ENCODE measurements at regions not wholly inside any gene's neighbourhood (a gene's known extent, or its start where the extent isn't known, plus 50 kb on each side); places are given as distances from the start of the nearest gene placed in this dataset.
A peak's percentile ranks its signal among the peaks of the same experiment; 100 is the strongest.

DNA sequence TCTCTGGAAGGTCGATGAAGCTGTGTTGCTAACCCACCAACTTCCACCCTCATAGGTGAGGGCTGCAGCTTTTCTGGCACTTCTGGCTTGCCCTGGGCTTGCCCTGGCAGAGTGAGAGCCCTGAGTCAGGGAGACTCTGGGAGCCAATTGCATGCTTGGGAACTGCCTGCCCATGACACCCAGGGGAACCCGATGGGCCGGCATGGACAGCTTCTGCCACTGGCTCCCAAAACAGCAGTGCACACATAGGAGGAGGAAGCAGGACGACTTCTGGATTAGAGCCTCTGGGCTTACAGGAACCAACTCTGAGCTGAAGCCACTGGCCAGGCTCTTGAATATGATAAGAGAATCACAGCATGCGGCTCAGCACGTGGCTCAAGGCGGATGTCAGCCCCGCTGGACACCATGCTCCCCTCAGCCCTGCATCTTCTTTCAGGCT, 135.2 kb upstream of the UNC5B start:
- no peaks in the 10 kb centered on the region for H3K9me2 ChIP-seq (ENCODE audit: insufficient read depth)
- TF ChIP-seq, protein P1, sequence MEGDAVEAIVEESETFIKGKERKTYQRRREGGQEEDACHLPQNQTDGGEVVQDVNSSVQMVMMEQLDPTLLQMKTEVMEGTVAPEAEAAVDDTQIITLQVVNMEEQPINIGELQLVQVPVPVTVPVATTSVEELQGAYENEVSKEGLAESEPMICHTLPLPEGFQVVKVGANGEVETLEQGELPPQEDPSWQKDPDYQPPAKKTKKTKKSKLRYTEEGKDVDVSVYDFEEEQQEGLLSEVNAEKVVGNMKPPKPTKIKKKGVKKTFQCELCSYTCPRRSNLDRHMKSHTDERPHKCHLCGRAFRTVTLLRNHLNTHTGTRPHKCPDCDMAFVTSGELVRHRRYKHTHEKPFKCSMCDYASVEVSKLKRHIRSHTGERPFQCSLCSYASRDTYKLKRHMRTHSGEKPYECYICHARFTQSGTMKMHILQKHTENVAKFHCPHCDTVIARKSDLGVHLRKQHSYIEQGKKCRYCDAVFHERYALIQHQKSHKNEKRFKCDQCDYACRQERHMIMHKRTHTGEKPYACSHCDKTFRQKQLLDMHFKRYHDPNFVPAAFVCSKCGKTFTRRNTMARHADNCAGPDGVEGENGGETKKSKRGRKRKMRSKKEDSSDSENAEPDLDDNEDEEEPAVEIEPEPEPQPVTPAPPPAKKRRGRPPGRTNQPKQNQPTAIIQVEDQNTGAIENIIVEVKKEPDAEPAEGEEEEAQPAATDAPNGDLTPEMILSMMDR (conservative IDR thresholded peaks at IDR 0.05): no peak
- TF ChIP-seq EZH2 (IDR thresholded peaks at IDR 0.05; ENCODE audit: low read depth): no peak
- peaks cover 4% of the 10 kb centered on the region; the same call in 1 of the 2 replicates for H3F3A ChIP-seq (ENCODE audit: insufficient read depth, low read depth)
- H3K27me3 ChIP-seq (ENCODE audit: insufficient read depth, low read depth): peaks cover 56% of the 10 kb centered on the region
- no peaks in the 10 kb centered on the region for H3K79me2 ChIP-seq (ENCODE audit: low read depth)
- H3K4me1 ChIP-seq (replicated peaks; ENCODE audit: insufficient read depth): peaks cover 18% of the 10 kb centered on the region
- H3K36me3 ChIP-seq (ENCODE audit: low read depth): no peaks in the 10 kb centered on the region
- BruUV-seq (replicated peaks): no TSS peak
- H2AFZ ChIP-seq: no peak overlapping the region
- H3K4me2 ChIP-seq: no peak overlapping the region
- intact Hi-C loops (cut with micrococcal nuclease; ENCODE audit: unreplicated experiment): loop anchor here (10.0 kb wide), 1 partner anchor 128 kb away; no protein-coding TSS in a partner anchor
- no peak overlapping the region for H3K27ac ChIP-seq
- H3K4me3 ChIP-seq: no peak overlapping the region
- 0 out of 2 replicates have a peak, but pooled peaks cover 3% of the 10 kb centered on the region for H4K20me1 ChIP-seq (ENCODE audit: insufficient read depth)
- DNase-seq: peak in 1 of 2 experiments; percentile 22
- ChIA-PET POLR2A (ENCODE audit: unreplicated experiment) (no interaction called here), CTCF (no interaction called here)
- no peaks in the 10 kb centered on the region for H3K9me3 ChIP-seq (ENCODE audit: insufficient read depth, low read depth)

DNA sequence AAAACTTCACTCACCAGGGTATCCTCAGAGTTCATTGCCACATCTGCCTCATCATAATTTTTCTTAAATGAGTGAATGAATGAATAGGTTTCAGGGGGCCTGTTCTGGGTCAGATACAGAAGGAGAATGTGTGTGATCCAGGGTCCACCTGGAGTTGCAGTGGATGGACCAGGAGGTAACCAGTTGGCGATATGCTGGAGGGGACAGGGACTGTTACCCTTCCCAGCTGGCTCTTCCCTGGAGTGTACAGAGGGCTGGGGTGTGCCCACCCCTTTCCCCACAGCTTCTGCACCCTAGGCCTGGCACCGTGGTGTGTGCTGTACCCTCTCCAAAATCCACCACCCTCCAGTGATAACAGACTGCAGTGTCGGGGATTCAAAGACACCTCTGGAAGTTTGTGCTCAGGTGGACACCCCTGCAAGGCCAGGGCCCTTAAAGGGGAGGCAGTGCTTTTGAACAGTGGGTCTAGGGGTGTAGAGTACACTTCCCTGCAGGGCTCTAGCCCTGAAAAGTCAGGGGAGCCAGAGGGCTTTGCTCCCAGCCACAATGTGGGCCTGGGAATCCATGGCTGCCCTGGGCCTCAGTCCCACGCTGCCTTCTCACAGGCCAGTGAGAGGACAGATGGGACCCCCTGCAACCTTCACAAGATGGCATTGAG, 134.4 kb upstream of the UNC5B start:
- Histone ChIP-seq H3K27me3 (ENCODE audit: insufficient read depth, low read depth) (peaks cover 54% of the 10 kb centered on the region), H2AFZ (no peak overlapping the region), H3K27ac (no peak overlapping the region), H3K4me2 (no peak overlapping the region), H3K4me3 (no peak overlapping the region), H3K4me1 (replicated peaks; ENCODE audit: insufficient read depth) (peaks cover 18% of the 10 kb centered on the region), H3F3A (ENCODE audit: insufficient read depth, low read depth) (peaks cover 4% of the 10 kb centered on the region; the same call in 1 of the 2 replicates), H3K9me2 (ENCODE audit: insufficient read depth) (no peaks in the 10 kb centered on the region), H3K9me3 (ENCODE audit: insufficient read depth, low read depth) (no peaks in the 10 kb centered on the region), H3K36me3 (ENCODE audit: low read depth) (no peaks in the 10 kb centered on the region), H3K79me2 (ENCODE audit: low read depth) (no peaks in the 10 kb centered on the region), H4K20me1 (ENCODE audit: insufficient read depth) (0 out of 2 replicates have a peak, but pooled peaks cover 3% of the 10 kb centered on the region)
- ChIA-PET POLR2A (ENCODE audit: unreplicated experiment) (no interaction called here), CTCF (no interaction called here)
- TF ChIP-seq EZH2 (IDR thresholded peaks at IDR 0.05; ENCODE audit: low read depth): no peak
- TF ChIP-seq, protein P1 (conservative IDR thresholded peaks at IDR 0.05): no peak
- intact Hi-C loops (cut with micrococcal nuclease; ENCODE audit: unreplicated experiment): loop anchor here (10.0 kb wide), 1 partner anchor 127 kb away; no protein-coding TSS in a partner anchor
- no TSS peak for BruUV-seq (replicated peaks)
- DNase-seq: no peak

DNA sequence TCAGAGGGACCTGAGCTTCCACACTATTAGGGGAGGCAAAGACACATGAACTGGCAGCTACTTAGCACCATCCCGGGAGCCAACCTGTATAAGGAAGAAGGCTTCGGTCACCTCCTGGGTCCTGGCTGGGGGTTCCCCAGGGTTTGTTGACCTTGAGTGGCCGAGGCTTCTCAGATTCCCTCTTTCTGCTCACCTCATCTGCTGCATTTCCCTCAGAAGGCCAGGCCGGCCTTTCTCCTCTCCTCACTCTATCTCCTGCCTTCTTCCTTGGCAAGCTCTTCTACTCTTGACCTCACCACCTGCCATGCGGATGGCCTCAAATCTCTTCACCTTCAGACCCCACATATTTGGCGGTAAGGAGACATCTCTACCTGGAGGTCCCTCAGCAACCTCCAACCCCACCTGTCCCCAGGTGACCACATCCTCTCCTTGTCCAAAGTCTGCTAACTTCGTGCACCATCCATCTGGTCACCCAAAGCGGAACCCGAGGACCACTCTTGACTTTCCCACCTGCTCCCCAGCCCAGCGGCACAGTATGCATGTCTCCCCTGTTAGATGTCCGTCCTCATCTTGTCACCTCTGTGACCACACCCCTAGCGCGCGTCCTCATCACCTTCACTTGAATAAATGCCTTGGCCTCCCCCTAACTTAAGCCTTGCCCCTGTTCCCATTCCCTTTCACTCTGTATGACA, 133.8 kb upstream of the UNC5B start:
- Histone ChIP-seq H3K79me2 (ENCODE audit: low read depth) (no peaks in the 10 kb centered on the region), H3K27me3 (ENCODE audit: insufficient read depth, low read depth) (peaks cover 50% of the 10 kb centered on the region), H4K20me1 (ENCODE audit: insufficient read depth) (0 out of 2 replicates have a peak, but pooled peaks cover 3% of the 10 kb centered on the region), H3K9me3 (ENCODE audit: insufficient read depth, low read depth) (no peaks in the 10 kb centered on the region), H3K4me3 (no peak overlapping the region), H3K27ac (no peak overlapping the region), H3K36me3 (ENCODE audit: low read depth) (no peaks in the 10 kb centered on the region), H3K4me1 (replicated peaks; ENCODE audit: insufficient read depth) (peaks cover 18% of the 10 kb centered on the region), H3F3A (ENCODE audit: insufficient read depth, low read depth) (peaks cover 4% of the 10 kb centered on the region; the same call in 1 of the 2 replicates), H2AFZ (no peak overlapping the region), H3K4me2 (no peak overlapping the region), H3K9me2 (ENCODE audit: insufficient read depth) (no peaks in the 10 kb centered on the region)
- intact Hi-C loops (cut with micrococcal nuclease; ENCODE audit: unreplicated experiment): loop anchor here (10.0 kb wide), 1 partner anchor 126 kb away; no protein-coding TSS in a partner anchor
- POLR2A ChIA-PET (ENCODE audit: unreplicated experiment): no interaction called here
- CTCF ChIA-PET: no interaction called here
- no TSS peak for BruUV-seq (replicated peaks)
- TF ChIP-seq EZH2 (IDR thresholded peaks at IDR 0.05; ENCODE audit: low read depth): no peak
- no peak for DNase-seq
